Activated naive CD8-positive, alpha-beta T cell treated with anti-CD3 and anti-CD28 coated beads, Interleukin-2, amount 10 ng/mL, durations not matched to agents 7 days and 5 days (primary cell): ENCODE measurements at regions not wholly inside any gene's neighbourhood (a gene's known extent, or its start where the extent isn't known, plus 50 kb on each side); places are given as distances from the start of the nearest gene placed in this dataset.

Experiments used
- ATAC-seq: fragments of 150-1000 bp; cut with Tn5 transposase; one replicate; pipeline ENCODE4 v1.10.0; 2021; ENCODE audit warnings: low read depth, moderate library complexity
- POLR2A ChIA-PET: fragments of 350-600 bp; sonication (Branson Sonifier 250); formaldehyde crosslinking; loops from one replicate; lab custom pipeline; 2021; ENCODE audit warnings: antibody characterized with exemption; lab: Charles Lee
- DNase-seq: peaks from one replicate; pipeline ENCODE4 v3.0.0; 2021
- H3K27ac Mint-ChIP-seq: one replicate; pipeline ENCODE4 v1.8.0; 2022; ENCODE audit warnings: mild to moderate bottlenecking, mixed read lengths
- H3K27me3 Mint-ChIP-seq: one replicate; pipeline ENCODE4 v1.8.0; 2022; ENCODE audit warnings: mild to moderate bottlenecking, moderate library complexity, mixed read lengths
- H3K36me3 Mint-ChIP-seq: one replicate; pipeline ENCODE4 v1.8.0; 2021; ENCODE audit warnings: mild to moderate bottlenecking, mixed read lengths
- H3K4me1 Mint-ChIP-seq: one replicate; pipeline ENCODE4 v1.8.0; 2021; ENCODE audit warnings: mixed read lengths
- H3K4me3 Mint-ChIP-seq: one replicate; pipeline ENCODE4 v1.8.0; 2022; ENCODE audit warnings: mild to moderate bottlenecking, moderate library complexity, mixed read lengths
- H3K9me3 Mint-ChIP-seq: one replicate; pipeline ENCODE4 v1.8.0; 2021; ENCODE audit warnings: mixed read lengths

- Mint-ChIP-seq H3K27ac (no peak overlapping the region), H3K27me3 (no peaks in the 10 kb centered on the region), H3K9me3 (peaks cover 2% of the 10 kb centered on the region), H3K36me3 (no peaks in the 10 kb centered on the region), H3K4me1 (peaks cover 2% of the 10 kb centered on the region), H3K4me3 (no peak overlapping the region)
- no peak for DNase-seq
- POLR2A ChIA-PET, result no interaction called here
- ATAC-seq, result no peak
These were observed 651.3 kb upstream of the KIRREL3 start for GRCh38 chr11:127651888-127652221.

- Mint-ChIP-seq H3K27ac (no peak overlapping the region), H3K27me3 (no peaks in the 10 kb centered on the region), H3K36me3 (no peaks in the 10 kb centered on the region), H3K9me3 (peaks cover 2% of the 10 kb centered on the region), H3K4me1 (peaks cover 2% of the 10 kb centered on the region), H3K4me3 (no peak overlapping the region)
- DNase-seq (no peak), ATAC-seq (no peak)
- POLR2A ChIA-PET, result no interaction called here
These were observed 650.8 kb upstream of the KIRREL3 start for GRCh38 chr11:127651175-127651887.

GRCh38 chr11:127649958-127650357 lies 649.4 kb upstream of the KIRREL3 start:
- ATAC-seq (no peak), DNase-seq (no peak)
- H3K36me3 Mint-ChIP-seq, result no peaks in the 10 kb centered on the region
- H3K4me1 Mint-ChIP-seq, result peaks cover 2% of the 10 kb centered on the region
- H3K27me3 Mint-ChIP-seq, result no peaks in the 10 kb centered on the region
- H3K9me3 Mint-ChIP-seq, result peaks cover 2% of the 10 kb centered on the region
- H3K27ac Mint-ChIP-seq, result no peak overlapping the region
- no peak overlapping the region for H3K4me3 Mint-ChIP-seq
- POLR2A ChIA-PET, result no interaction called here

- DNase-seq, result no peak
- no peak for ATAC-seq
- no peaks in the 10 kb centered on the region for H3K36me3 Mint-ChIP-seq
- POLR2A ChIA-PET, result no interaction called here
- no peak overlapping the region for H3K4me3 Mint-ChIP-seq
- H3K9me3 Mint-ChIP-seq, result peaks cover 2% of the 10 kb centered on the region
- H3K4me1 Mint-ChIP-seq, result peaks cover 2% of the 10 kb centered on the region
- H3K27me3 Mint-ChIP-seq, result no peaks in the 10 kb centered on the region
- no peak overlapping the region for H3K27ac Mint-ChIP-seq
These were observed 648.5 kb upstream of the KIRREL3 start for GRCh38 chr11:127649071-127649470.

- DNase-seq, result no peak
- POLR2A ChIA-PET, result no interaction called here
- no peak overlapping the region for H3K27ac Mint-ChIP-seq
- no peak overlapping the region for H3K4me3 Mint-ChIP-seq
- peaks cover 2% of the 10 kb centered on the region for H3K4me1 Mint-ChIP-seq
- no peak for ATAC-seq
- no peaks in the 10 kb centered on the region for H3K27me3 Mint-ChIP-seq
- peaks cover 2% of the 10 kb centered on the region for H3K9me3 Mint-ChIP-seq
- H3K36me3 Mint-ChIP-seq, result no peaks in the 10 kb centered on the region
These were observed 648.0 kb upstream of the KIRREL3 start for GRCh38 chr11:127648583-127648982.

- Mint-ChIP-seq H3K27me3 (no peaks in the 10 kb centered on the region), H3K36me3 (no peaks in the 10 kb centered on the region), H3K27ac (no peak overlapping the region), H3K9me3 (peaks cover 2% of the 10 kb centered on the region), H3K4me1 (peaks cover 2% of the 10 kb centered on the region), H3K4me3 (no peak overlapping the region)
- POLR2A ChIA-PET, result no interaction called here
- ATAC-seq (no peak), DNase-seq (no peak)
These were observed 643.8 kb upstream of the KIRREL3 start for GRCh38 chr11:127644366-127644765.

- POLR2A ChIA-PET, result no interaction called here
- peaks cover under 1% of the 10 kb centered on the region for H3K4me1 Mint-ChIP-seq
- peaks cover under 1% of the 10 kb centered on the region for H3K9me3 Mint-ChIP-seq
- no peak for ATAC-seq
- no peaks in the 10 kb centered on the region for H3K27me3 Mint-ChIP-seq
- H3K4me3 Mint-ChIP-seq, result no peak overlapping the region
- no peak for DNase-seq
- H3K27ac Mint-ChIP-seq, result no peak overlapping the region
- H3K36me3 Mint-ChIP-seq, result no peaks in the 10 kb centered on the region
These were observed 642.9 kb upstream of the KIRREL3 start for GRCh38 chr11:127643268-127644058.

GRCh38 chr11:127640561-127641451 lies 640.2 kb upstream of the KIRREL3 start:
- Mint-ChIP-seq H3K27me3 (no peaks in the 10 kb centered on the region), H3K27ac (no peak overlapping the region), H3K4me1 (no peaks in the 10 kb centered on the region)

GRCh38 chr11:127639916-127640315 lies 639.3 kb upstream of the KIRREL3 start:
- DNase-seq (no peak), ATAC-seq (no peak)
- POLR2A ChIA-PET, result no interaction called here
- no peaks in the 10 kb centered on the region for H3K4me1 Mint-ChIP-seq
- no peaks in the 10 kb centered on the region for H3K9me3 Mint-ChIP-seq
- no peaks in the 10 kb centered on the region for H3K36me3 Mint-ChIP-seq
- H3K27me3 Mint-ChIP-seq, result no peaks in the 10 kb centered on the region
- no peak overlapping the region for H3K4me3 Mint-ChIP-seq
- H3K27ac Mint-ChIP-seq, result no peak overlapping the region

More at GRCh38 chr11:127640561-127641451, 640.2 kb upstream of the KIRREL3 start:
- DNase-seq, result no peak
- H3K9me3 Mint-ChIP-seq, result no peaks in the 10 kb centered on the region
- no peaks in the 10 kb centered on the region for H3K36me3 Mint-ChIP-seq
- POLR2A ChIA-PET, result no interaction called here
- ATAC-seq, result no peak
- H3K4me3 Mint-ChIP-seq, result no peak overlapping the region

GRCh38 chr11:127632976-127633680 lies 632.6 kb upstream of the KIRREL3 start:
- DNase-seq (no peak), ATAC-seq (no peak)
- Mint-ChIP-seq H3K27ac (no peak overlapping the region), H3K4me3 (no peak overlapping the region), H3K27me3 (no peaks in the 10 kb centered on the region), H3K36me3 (no peaks in the 10 kb centered on the region), H3K9me3 (no peaks in the 10 kb centered on the region), H3K4me1 (no peaks in the 10 kb centered on the region)
- POLR2A ChIA-PET, result no interaction called here

- Mint-ChIP-seq H3K9me3 (no peaks in the 10 kb centered on the region), H3K4me1 (no peaks in the 10 kb centered on the region), H3K36me3 (no peaks in the 10 kb centered on the region), H3K27me3 (no peaks in the 10 kb centered on the region), H3K4me3 (no peak overlapping the region), H3K27ac (no peak overlapping the region)
- no peak for ATAC-seq
- no peak for DNase-seq
- POLR2A ChIA-PET, result no interaction called here
These were observed 632.0 kb upstream of the KIRREL3 start for GRCh38 chr11:127632546-127632945.

GRCh38 chr11:127631974-127632373 lies 631.4 kb upstream of the KIRREL3 start:
- ATAC-seq (no peak), DNase-seq (no peak)
- Mint-ChIP-seq H3K27me3 (no peaks in the 10 kb centered on the region), H3K27ac (no peak overlapping the region), H3K9me3 (no peaks in the 10 kb centered on the region), H3K36me3 (no peaks in the 10 kb centered on the region), H3K4me3 (no peak overlapping the region), H3K4me1 (no peaks in the 10 kb centered on the region)
- POLR2A ChIA-PET, result no interaction called here

- DNase-seq (no peak), ATAC-seq (no peak)
- Mint-ChIP-seq H3K36me3 (no peaks in the 10 kb centered on the region), H3K27ac (no peak overlapping the region), H3K27me3 (no peaks in the 10 kb centered on the region), H3K9me3 (no peaks in the 10 kb centered on the region), H3K4me3 (no peak overlapping the region), H3K4me1 (no peaks in the 10 kb centered on the region)
- POLR2A ChIA-PET, result no interaction called here
These were observed 628.6 kb upstream of the KIRREL3 start for GRCh38 chr11:127629200-127629599.
